Stimulated activated CD8-positive, alpha-beta memory T cell treated with anti-CD3 and anti-CD28 coated beads, Interleukin-15, amount 100 ng/mL, for 48 hours (primary cell): ENCODE measurements at regions not wholly inside any gene's neighbourhood (a gene's known extent, or its start where the extent isn't known, plus 50 kb on each side); places are given as distances from the start of the nearest gene placed in this dataset.

Experiments
- DNase-seq, 2 donors: peaks; one replicate each; pipeline ENCODE4 v3.0.0-alpha.2; 2020; ENCODE audit warnings: low read depth in 2 of 2

- no peak for DNase-seq
Observed at GRCh38 chr18:41043876-41044275, 911.2 kb upstream of the PIK3C3 start.

GRCh38 chr18:41042866-41043265, 912.2 kb upstream of the PIK3C3 start:
- DNase-seq, result no peak

- no peak for DNase-seq
Observed at GRCh38 chr18:41038071-41038470, 917.0 kb upstream of the PIK3C3 start.

- no peak for DNase-seq
Observed at GRCh38 chr18:41036346-41036745, 918.7 kb upstream of the PIK3C3 start.

- DNase-seq, result no peak
Observed at GRCh38 chr18:41034413-41034812, 920.6 kb upstream of the PIK3C3 start.

GRCh38 chr18:41025666-41026065, 929.4 kb upstream of the PIK3C3 start:
- no peak for DNase-seq

GRCh38 chr18:41024792-41025191, 930.2 kb upstream of the PIK3C3 start:
- no peak for DNase-seq

- no peak for DNase-seq
Observed at GRCh38 chr18:41022484-41022883, 932.5 kb upstream of the PIK3C3 start.

GRCh38 chr18:41021089-41021488, 933.9 kb upstream of the PIK3C3 start:
- no peak for DNase-seq

GRCh38 chr18:41012194-41012593, 942.8 kb upstream of the PIK3C3 start:
- no peak for DNase-seq

- DNase-seq, result no peak
Observed at GRCh38 chr18:41009926-41010325, 945.1 kb upstream of the PIK3C3 start.

GRCh38 chr18:41004324-41004723, 950.7 kb upstream of the PIK3C3 start:
- no peak for DNase-seq

GRCh38 chr18:40995529-40995928, 959.5 kb upstream of the PIK3C3 start:
- DNase-seq, result no peak

GRCh38 chr18:40993363-40993762, 961.7 kb upstream of the PIK3C3 start:
- DNase-seq, result no peak

- no peak for DNase-seq
Observed at GRCh38 chr18:40987581-40987980, 967.5 kb upstream of the PIK3C3 start.

- no peak for DNase-seq
Observed at GRCh38 chr18:40985436-40985835, 969.6 kb upstream of the PIK3C3 start.

- no peak for DNase-seq
Observed at GRCh38 chr18:40984856-40985255, 970.2 kb upstream of the PIK3C3 start.

- no peak for DNase-seq
Observed at GRCh38 chr18:40983835-40984234, 971.2 kb upstream of the PIK3C3 start.

- DNase-seq, result no peak
Observed at GRCh38 chr18:40980171-40980570, 974.9 kb upstream of the PIK3C3 start.

GRCh38 chr18:40976050-40976449, 979.0 kb upstream of the PIK3C3 start:
- no peak for DNase-seq

- DNase-seq, result no peak
Observed at GRCh38 chr18:40974448-40974847, 980.6 kb upstream of the PIK3C3 start.

GRCh38 chr18:40962784-40963183, 992.2 kb upstream of the PIK3C3 start:
- no peak for DNase-seq

- no peak for DNase-seq
Observed at GRCh38 chr18:40957533-40958070, 997.4 kb upstream of the PIK3C3 start.

- no peak for DNase-seq
Observed at GRCh38 chr18:40956213-40956612, 998.8 kb upstream of the PIK3C3 start.

GRCh38 chr18:40955351-40955750, 999.7 kb upstream of the PIK3C3 start:
- no peak for DNase-seq
